Endothelial cell (in vitro differentiated cells): ENCODE measurements at regions not wholly inside any gene's neighbourhood (a gene's known extent, or its start where the extent isn't known, plus 50 kb on each side); places are given as distances from the start of the nearest gene placed in this dataset.

Source experiments
- DNase-seq: peaks from one replicate; pipeline ENCODE4 v3.0.0; 2021; ENCODE audit warnings: low spot score
- H3K27ac Mint-ChIP-seq: one replicate; pipeline ENCODE4 v1.8.0; 2021; ENCODE audit warnings: mixed read lengths, inconsistent platforms; ENCODE audit not compliant: unreplicated experiment
- H3K27me3 Mint-ChIP-seq: one replicate; pipeline ENCODE4 v1.8.0; 2021; ENCODE audit warnings: mild to moderate bottlenecking, moderate library complexity, mixed read lengths, inconsistent platforms; ENCODE audit not compliant: unreplicated experiment
- H3K36me3 Mint-ChIP-seq: one replicate; pipeline ENCODE4 v1.8.0; 2021; ENCODE audit warnings: mild to moderate bottlenecking, low read depth, mixed read lengths, inconsistent platforms; ENCODE audit not compliant: unreplicated experiment
- H3K4me1 Mint-ChIP-seq: one replicate; pipeline ENCODE4 v1.8.0; 2021; ENCODE audit warnings: mild to moderate bottlenecking, mixed read lengths, inconsistent platforms; ENCODE audit not compliant: unreplicated experiment
- H3K4me3 Mint-ChIP-seq: one replicate; pipeline ENCODE4 v1.8.0; 2021; ENCODE audit warnings: mild to moderate bottlenecking, mixed read lengths, inconsistent platforms; ENCODE audit not compliant: unreplicated experiment
- H3K9me3 Mint-ChIP-seq: one replicate; pipeline ENCODE4 v1.8.0; 2021; ENCODE audit warnings: mixed read lengths, inconsistent platforms; ENCODE audit not compliant: unreplicated experiment
- CTCF ChIP-seq: fragments of 200-600 bp; sonication (generic); IDR thresholded peaks from one replicate; pipeline ENCODE4 v1.5.0; 2021; ENCODE audit warnings: antibody characterized with exemption; ENCODE audit not compliant: unreplicated experiment

GRCh38 chr2:11901351-11902069, 155.1 kb downstream of the LPIN1 start:
- no peaks in the 10 kb centered on the region for H3K9me3 Mint-ChIP-seq
- H3K4me3 Mint-ChIP-seq: no peak overlapping the region
- no peaks in the 10 kb centered on the region for H3K36me3 Mint-ChIP-seq
- no peak overlapping the region for H3K27ac Mint-ChIP-seq
- no peak for TF ChIP-seq CTCF
- H3K4me1 Mint-ChIP-seq: no peaks in the 10 kb centered on the region
- peaks cover 2% of the 10 kb centered on the region for H3K27me3 Mint-ChIP-seq
- no peak for DNase-seq

- Mint-ChIP-seq H3K36me3 (no peaks in the 10 kb centered on the region), H3K4me3 (no peak overlapping the region), H3K27ac (no peak overlapping the region), H3K4me1 (peaks cover 6% of the 10 kb centered on the region), H3K9me3 (no peaks in the 10 kb centered on the region), H3K27me3 (peaks cover 2% of the 10 kb centered on the region)
- no peak for TF ChIP-seq CTCF
- DNase-seq: no peak
Measured at GRCh38 chr2:11903085-11903606, 156.7 kb downstream of the LPIN1 start.

- Mint-ChIP-seq H3K9me3 (no peaks in the 10 kb centered on the region), H3K27ac (no peak overlapping the region), H3K27me3 (peaks cover 2% of the 10 kb centered on the region), H3K36me3 (no peaks in the 10 kb centered on the region), H3K4me3 (no peak overlapping the region), H3K4me1 (peaks cover 6% of the 10 kb centered on the region)
- DNase-seq: no peak
- TF ChIP-seq CTCF: no peak
Measured at GRCh38 chr2:11904029-11904428, 157.6 kb downstream of the LPIN1 start.

- Mint-ChIP-seq H3K27ac (no peak overlapping the region), H3K9me3 (no peaks in the 10 kb centered on the region), H3K36me3 (no peaks in the 10 kb centered on the region), H3K27me3 (peaks cover 2% of the 10 kb centered on the region), H3K4me1 (peaks cover 6% of the 10 kb centered on the region), H3K4me3 (no peak overlapping the region)
- no peak for DNase-seq
- no peak for TF ChIP-seq CTCF
Measured at GRCh38 chr2:11904941-11905340, 158.5 kb downstream of the LPIN1 start.

DNA sequence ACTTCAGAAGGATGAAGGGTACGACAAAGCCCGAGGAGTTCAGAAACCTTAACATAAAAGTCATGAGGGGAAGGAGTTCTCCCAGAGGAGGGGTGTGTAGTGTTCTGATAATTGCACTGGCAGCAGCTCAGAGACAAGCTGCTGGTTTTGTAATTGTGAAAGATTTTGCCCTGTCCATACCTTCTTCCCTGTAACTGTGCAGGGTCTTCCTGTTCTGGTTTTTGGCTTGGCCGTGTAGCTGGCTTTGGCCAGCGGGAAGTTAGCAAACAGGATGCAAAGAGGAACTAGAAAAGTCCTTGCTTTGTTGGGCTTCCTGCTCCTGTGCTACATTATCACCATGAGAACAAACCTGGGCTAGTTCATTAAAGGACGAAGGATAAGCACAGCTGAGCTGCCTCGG, 160.8 kb downstream of the LPIN1 start:
- Mint-ChIP-seq H3K9me3 (no peaks in the 10 kb centered on the region), H3K4me1 (peaks cover 6% of the 10 kb centered on the region), H3K27me3 (no peaks in the 10 kb centered on the region), H3K4me3 (no peak overlapping the region), H3K27ac (peak overlapping the region; percentile 84), H3K36me3 (no peaks in the 10 kb centered on the region)
- DNase-seq: peak; percentile 7
- TF ChIP-seq CTCF: no peak
